Kasumi-1 (cell line): ENCODE measurements at regions not wholly inside any gene's neighbourhood (a gene's known extent, or its start where the extent isn't known, plus 50 kb on each side); places are given as distances from the start of the nearest gene placed in this dataset.

ENCODE experiments used
- DNase-seq, 2 experiments: peaks; one replicate each; lab custom pipeline; 2025; lab: John Stamatoyannopoulos, UW

GRCh38 chr4:189278597-189279165, 662.0 kb upstream of the FRG1 start:
- DNase-seq = no peak

DNA sequence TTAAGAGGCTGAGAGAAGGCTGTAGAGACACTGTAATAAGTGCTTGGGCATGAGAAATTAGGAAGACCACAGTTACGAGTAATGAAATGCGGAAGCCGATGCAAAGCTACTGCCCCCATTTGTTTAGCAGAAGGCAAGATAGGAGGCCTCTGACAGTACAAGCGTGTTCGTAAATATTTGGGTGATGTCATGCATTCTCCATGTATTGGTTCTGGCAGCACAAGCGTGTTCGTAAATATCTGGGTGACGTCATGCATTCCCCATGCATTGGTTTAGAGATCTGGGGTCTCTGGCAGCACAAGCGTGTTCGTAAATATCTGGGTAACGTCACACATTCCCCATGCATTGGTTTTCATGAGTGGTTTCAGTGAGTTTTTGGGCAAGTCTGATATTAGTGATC, 661.5 kb upstream of the FRG1 start:
- DNase-seq = no peak

DNA sequence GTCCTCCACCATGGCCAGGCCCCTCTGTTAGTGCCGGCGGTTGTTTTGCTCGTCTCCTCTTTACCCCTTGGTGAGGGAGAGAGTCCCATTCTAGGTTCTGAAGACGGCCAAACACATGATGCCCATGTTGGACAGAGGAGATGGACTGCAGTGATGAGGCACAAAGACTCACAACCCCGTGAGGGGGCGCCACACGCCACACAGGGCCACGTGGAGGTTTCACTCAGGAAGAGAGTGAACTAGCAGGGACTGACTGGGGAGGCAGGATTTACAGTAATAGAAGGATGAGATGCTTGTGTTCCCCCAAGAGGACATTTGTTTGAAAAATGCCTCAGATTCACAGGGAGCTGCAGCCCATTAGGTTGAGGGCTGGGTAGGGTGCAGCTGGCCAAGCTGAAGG, 655.3 kb upstream of the FRG1 start:
- no peak for DNase-seq

- DNase-seq = no peak
Observed at GRCh38 chr4:189291939-189292338, 648.7 kb upstream of the FRG1 start.

- no peak for DNase-seq
Observed at GRCh38 chr4:189293459-189293858, 647.2 kb upstream of the FRG1 start.

DNA sequence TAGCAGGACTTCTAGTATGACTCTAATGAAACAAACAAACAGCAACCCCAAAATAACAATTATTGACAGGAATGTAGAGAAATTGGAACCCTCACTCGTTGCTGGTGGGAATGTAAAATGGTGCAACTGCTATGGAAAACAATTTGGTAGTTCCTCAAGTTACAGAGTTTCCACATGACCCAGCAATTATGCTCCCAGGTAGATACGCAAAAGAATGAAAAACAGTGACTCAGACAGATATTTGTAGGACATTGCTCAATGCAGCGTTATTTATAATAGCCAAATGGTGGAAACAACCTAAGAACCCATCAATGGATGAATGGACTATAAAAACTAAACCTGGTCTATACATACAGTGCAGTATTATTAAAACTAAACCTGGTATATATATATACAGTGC, 646.1 kb upstream of the FRG1 start:
- no peak for DNase-seq

- DNase-seq = peak; percentile 59 to 77
Observed at GRCh38 chr4:189299706-189300105, 641.0 kb upstream of the FRG1 start.

DNA sequence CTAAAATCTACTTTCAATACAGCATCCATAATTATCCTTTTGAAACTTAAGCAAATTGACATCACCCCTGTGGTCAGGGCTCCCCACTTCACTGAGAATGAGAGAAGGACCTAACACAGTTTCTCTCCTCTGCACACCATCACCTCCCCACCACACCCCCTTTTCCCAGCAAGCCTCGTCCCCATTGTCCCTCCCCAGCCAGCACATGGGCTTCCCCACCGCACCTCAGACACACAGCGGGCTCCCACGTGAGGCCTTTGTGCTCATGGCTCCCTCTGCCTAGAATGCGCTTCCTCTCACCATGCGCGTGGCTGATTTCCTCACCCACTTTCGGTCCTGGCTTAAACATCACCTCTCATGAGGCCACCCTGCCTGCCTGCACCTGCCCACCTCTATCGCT, 639.0 kb upstream of the FRG1 start:
- no peak for DNase-seq

DNA sequence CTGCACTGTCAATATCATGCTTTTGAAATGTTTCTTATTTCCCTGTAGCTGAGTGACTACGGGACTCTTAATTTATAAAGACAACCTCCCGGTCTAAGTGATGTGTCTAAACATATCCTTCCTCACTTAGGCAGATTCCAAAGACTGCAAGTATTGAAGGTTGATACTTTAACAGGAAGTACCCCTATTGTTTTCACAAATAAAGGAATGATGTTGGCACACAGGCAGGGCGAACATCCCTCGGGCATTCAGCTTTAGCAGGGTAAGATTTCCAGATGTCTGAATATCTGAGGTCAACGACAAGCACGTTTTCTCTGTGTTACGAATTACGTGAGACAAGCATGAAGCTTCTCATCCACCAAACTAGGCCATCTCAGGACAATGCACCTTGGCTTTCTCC, 638.0 kb upstream of the FRG1 start:
- DNase-seq = no peak

- DNase-seq = no peak
Observed at GRCh38 chr4:189304167-189304566, 636.5 kb upstream of the FRG1 start.

DNA sequence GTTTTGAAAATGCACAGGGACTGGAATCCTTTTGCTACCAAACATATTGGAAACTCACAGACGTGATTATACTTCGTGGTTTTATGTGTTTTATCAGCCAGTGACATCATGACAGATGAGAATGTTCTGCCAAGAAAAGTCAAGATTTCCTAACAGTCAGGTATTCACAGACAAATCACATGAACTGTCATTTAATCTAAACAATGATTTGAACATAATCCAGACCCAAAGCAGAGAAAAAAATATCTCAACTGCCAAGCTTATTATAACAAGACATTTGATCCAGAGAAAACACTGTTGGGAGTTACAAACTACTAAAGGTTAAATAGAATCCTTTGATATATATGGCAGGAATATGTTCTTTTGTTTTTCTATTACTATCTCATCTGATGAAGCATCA, 635.9 kb upstream of the FRG1 start:
- DNase-seq = no peak

DNA sequence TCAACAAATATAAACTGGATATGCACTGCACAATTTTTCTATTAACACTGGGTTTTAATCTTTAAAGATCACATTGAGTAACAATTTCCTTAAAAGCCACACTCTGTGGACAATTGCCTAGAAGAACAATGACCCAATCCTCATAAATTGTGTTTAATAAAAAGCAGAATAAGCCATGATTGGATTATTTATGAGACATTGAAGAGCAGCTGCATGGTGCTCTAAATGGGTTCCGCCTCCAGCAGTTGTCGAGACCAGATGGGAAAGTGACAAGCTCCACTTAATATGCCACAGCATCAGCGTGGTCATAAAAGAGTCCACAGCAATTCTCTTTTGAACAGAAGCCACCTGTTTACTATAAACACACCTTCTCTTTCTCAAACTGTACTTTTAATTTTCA, 635.2 kb upstream of the FRG1 start:
- no peak for DNase-seq

DNA sequence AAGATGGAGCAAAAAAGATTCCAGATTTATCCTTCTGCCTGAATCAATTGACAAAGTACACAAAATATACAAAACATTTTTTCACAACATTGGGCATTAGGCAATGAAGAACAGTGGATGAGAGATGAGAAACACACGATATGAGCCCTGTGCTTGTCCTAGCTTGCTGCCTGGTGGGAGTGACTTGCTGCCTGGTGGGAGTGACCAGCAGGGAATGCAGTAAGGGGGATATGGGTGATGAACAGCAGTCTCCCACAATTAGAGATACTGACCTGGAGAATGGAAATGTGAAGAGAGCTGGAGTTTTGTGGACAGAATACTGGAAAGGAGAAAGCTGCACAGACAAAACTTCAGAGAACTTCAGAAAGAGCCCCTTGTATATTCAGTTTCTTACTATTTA, 629.4 kb upstream of the FRG1 start:
- DNase-seq = no peak

- DNase-seq = no peak
Observed at GRCh38 chr4:189313064-189313463, 627.6 kb upstream of the FRG1 start.

- DNase-seq = no peak
Observed at GRCh38 chr4:189313861-189314513, 626.7 kb upstream of the FRG1 start.

- DNase-seq = no peak
Observed at GRCh38 chr4:189322426-189322825, 618.2 kb upstream of the FRG1 start.

DNA sequence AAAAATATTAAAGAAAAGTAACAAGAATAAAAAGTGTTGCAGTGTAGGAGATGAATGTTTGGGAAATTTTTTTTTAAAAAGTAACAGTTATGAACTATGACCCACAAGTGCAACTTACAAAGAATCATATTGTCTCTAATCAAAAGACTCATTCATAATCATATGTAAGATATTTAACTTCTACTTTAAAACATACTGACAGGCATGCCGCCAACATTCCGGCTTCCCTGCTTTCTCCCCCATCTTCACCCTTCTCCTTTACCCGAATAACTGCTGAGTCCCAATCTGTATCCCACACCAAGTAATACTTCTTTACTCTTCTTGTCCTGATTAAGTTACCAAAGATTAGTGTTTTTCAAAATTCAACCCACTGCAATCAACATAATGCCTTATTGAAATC, 598.8 kb upstream of the FRG1 start:
- no peak for DNase-seq

DNA sequence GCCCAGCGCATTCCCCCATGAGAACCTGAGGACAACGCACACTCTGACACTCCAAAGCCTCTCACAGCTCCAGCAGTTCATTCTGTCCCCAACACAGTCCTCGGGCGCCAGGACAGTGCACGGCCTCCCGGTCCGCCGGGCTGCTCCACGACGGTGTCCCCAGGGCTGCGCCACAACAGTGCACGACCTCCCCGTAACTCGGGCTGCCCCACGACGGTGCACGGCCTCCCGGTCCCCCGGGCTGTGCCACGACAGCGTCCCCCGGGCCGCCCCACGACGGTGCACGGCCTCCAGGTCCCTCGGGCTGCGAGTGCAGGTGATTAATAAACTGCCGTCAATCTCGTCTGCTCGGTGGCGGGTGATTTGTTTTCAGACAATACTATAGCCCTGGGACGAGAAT, 585.1 kb upstream of the FRG1 start:
- DNase-seq = no peak

DNA sequence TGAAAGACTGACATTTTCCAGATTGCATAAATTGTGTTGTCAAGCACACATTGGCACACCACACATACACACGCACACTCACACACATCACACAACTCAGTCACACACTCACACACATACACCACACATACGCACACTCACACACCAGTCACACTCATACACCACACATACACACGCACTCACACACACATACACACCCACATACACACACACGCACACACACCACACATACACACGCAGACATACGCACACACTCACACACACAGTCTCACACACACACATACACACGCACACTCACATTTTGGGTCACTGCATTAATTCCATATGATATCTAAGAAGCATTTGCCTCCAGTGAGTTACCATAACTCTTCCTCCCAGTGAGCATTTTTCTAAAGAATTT, 578.3 kb upstream of the FRG1 start:
- DNase-seq = no peak

DNA sequence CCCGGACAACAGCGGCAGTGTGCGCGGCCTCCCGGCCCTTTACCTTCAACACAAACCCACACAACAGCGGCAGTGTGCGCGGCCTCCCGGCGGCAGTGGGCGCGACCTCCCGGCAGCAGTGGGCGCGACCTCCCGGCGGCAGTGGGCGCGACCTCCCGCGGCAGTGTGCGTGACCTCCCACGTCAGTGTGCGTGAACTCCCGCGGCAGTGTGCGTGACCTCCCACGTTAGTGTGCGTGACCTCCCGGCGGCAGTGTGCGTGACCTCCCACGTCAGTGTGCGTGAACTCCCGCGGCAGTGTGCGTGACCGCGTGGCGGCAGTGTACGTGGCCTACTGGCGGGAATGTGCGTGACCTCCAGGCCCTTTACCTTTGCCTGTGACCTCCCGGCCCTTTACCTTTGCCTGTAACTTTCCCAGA, 576.6 kb upstream of the FRG1 start:
- DNase-seq = no peak

DNA sequence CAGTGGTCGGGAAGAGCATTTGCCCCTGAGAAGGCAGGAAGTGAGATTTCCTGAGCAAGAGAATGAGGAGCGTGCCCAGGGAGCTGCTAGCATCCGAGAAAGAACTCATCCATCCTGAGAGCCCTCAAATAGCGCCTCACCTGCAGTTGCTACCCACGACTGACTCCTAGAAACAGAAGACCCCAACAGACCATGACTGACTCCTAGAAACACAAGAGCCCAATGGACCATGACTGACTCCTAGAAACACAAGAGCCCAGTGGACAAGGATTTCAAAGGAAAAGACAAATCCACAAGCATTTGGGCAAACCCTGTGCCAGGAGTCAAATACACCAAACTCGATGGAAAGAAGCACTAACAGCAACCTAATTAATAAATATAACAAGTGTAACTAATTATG, 575.2 kb upstream of the FRG1 start:
- DNase-seq = no peak

GRCh38 chr4:189367832-189368231, 572.8 kb upstream of the FRG1 start:
- DNase-seq = no peak

GRCh38 chr4:189374176-189374575, 566.5 kb upstream of the FRG1 start:
- no peak for DNase-seq

GRCh38 chr4:189376901-189377300, 563.8 kb upstream of the FRG1 start:
- DNase-seq = no peak
